ENCODE measurements at regions not wholly inside any gene's neighbourhood (a gene's known extent, or its start where the extent isn't known, plus 50 kb on each side); places are given as distances from the start of the nearest gene placed in this dataset.
A peak's percentile ranks its signal among the peaks of the same experiment; 100 is the strongest.

DNA sequence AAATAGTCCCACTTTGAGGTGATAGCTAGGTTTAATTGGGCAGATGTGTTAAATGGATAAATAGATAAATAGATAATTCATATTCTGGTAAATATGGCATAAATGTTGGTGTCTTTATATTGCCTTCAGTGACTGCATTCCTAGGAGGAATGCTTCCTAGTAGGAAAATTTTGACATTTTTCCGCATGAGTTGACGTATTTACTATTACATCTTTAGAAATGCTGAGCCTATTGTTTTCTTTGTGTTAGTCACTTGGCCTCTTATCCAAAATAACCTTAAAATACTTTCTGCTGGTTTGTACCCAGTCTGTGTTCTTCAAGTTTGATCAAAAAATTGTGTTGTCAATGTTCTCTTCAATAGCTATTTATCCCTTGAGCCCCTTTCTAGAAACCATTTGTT is 495.6 kb upstream of the ZEB2 start:
- H3K36me3 ChIP-seq (ENCODE audit: control insufficient read depth in 2 of 2, insufficient read depth in 1 of 2, low read length in 2 of 2), result no peaks in the 10 kb centered on the region
- ChIA-PET CTCF (no interaction called here), POLR2A (no interaction called here)
- peaks cover 10% of the 10 kb centered on the region for H3K4me1 ChIP-seq (ENCODE audit: control insufficient read depth, insufficient read depth, low read length)
- H3K9me3 ChIP-seq (ENCODE audit: control insufficient read depth, insufficient read depth, low read depth, low read length), result no peaks in the 10 kb centered on the region
- no peak overlapping the region for H3K4me3 ChIP-seq (ENCODE audit: low read depth, low read length)
- TF ChIP-seq ZNF423 (tag by site-specific recombination; IDR thresholded peaks at IDR 0.05) (no peak), ZEB2 (tag by site-specific recombination; IDR thresholded peaks at IDR 0.05) (no peak)
- no peak overlapping the region for H3K27ac ChIP-seq (ENCODE audit: extremely low read depth, low read depth, low read length)

GRCh38 chr2:145012806-145013205 is 492.9 kb upstream of the ZEB2 start:
- no peak overlapping the region for H3K4me3 ChIP-seq (ENCODE audit: low read depth, low read length)
- H3K36me3 ChIP-seq (ENCODE audit: control insufficient read depth in 2 of 2, insufficient read depth in 1 of 2, low read length in 2 of 2), result no peaks in the 10 kb centered on the region
- H3K9me3 ChIP-seq (ENCODE audit: control insufficient read depth, insufficient read depth, low read depth, low read length), result no peaks in the 10 kb centered on the region
- CTCF ChIA-PET, result no interaction called here
- H3K27ac ChIP-seq (ENCODE audit: extremely low read depth, low read depth, low read length), result peak overlapping the region; percentile 31; the same call in 1 of the 2 replicates
- POLR2A ChIA-PET, result no interaction called here
- peaks cover 10% of the 10 kb centered on the region for H3K4me1 ChIP-seq (ENCODE audit: control insufficient read depth, insufficient read depth, low read length)
- TF ChIP-seq OSR2 (tag by site-specific recombination; IDR thresholded peaks at IDR 0.05) (no peak), ZIC2 (tag by site-specific recombination; IDR thresholded peaks at IDR 0.05) (peak; percentile 64; the same call in 1 of the 2 replicates)

GRCh38 chr2:145012214-145012670 is 492.3 kb upstream of the ZEB2 start:
- H3K9me3 ChIP-seq (ENCODE audit: control insufficient read depth, insufficient read depth, low read depth, low read length), result no peaks in the 10 kb centered on the region
- CTCF ChIA-PET, result no interaction called here
- POLR2A ChIA-PET, result interaction anchor here (0.6 kb wide), 1 partner anchor 574 kb away, joined by 8 read pairs; no protein-coding TSS in a partner anchor
- H3K36me3 ChIP-seq (ENCODE audit: control insufficient read depth in 2 of 2, insufficient read depth in 1 of 2, low read length in 2 of 2), result no peaks in the 10 kb centered on the region
- H3K27ac ChIP-seq (ENCODE audit: extremely low read depth, low read depth, low read length), result peak overlapping the region; percentile 31; the same call in 1 of the 2 replicates
- no peak overlapping the region for H3K4me3 ChIP-seq (ENCODE audit: low read depth, low read length)
- H3K4me1 ChIP-seq (ENCODE audit: control insufficient read depth, insufficient read depth, low read length), result peaks cover 10% of the 10 kb centered on the region
- TF ChIP-seq ZNF580 (tag by site-specific recombination; IDR thresholded peaks at IDR 0.05) (no peak), BCL6B (tag by site-specific recombination; IDR thresholded peaks at IDR 0.05) (no peak), ZNF561 (tag by site-specific recombination; IDR thresholded peaks at IDR 0.05; ENCODE audit: borderline replicate concordance) (peak; percentile 88), ZNF202 (tag by site-specific recombination; IDR thresholded peaks at IDR 0.05; ENCODE audit: borderline replicate concordance) (no peak), ZNF624 (tag by site-specific recombination; IDR thresholded peaks at IDR 0.05) (no peak), ZSCAN30 (tag by site-specific recombination; IDR thresholded peaks at IDR 0.05) (peak; percentile 20; the same call in 1 of the 2 replicates), ZNF776 (tag by site-specific recombination; IDR thresholded peaks at IDR 0.05; ENCODE audit: borderline replicate concordance) (no peak), ZNF791 (tag by site-specific recombination; IDR thresholded peaks at IDR 0.05) (no peak), MEIS1 (CRISPR knock-in tag; IDR thresholded peaks at IDR 0.05; ENCODE audit: borderline replicate concordance) (peak; percentile 14; the same call in 1 of the 2 replicates), REPIN1 (tag by site-specific recombination; IDR thresholded peaks at IDR 0.05; ENCODE audit: low read depth) (no peak), FEZF1 (tag by site-specific recombination; IDR thresholded peaks at IDR 0.05) (peak; percentile 38; the same call in 1 of the 2 replicates), YY2 (tag by site-specific recombination; IDR thresholded peaks at IDR 0.05) (no peak), ZNF792 (tag by site-specific recombination; IDR thresholded peaks at IDR 0.05) (no peak), IKZF3 (tag by site-specific recombination; IDR thresholded peaks at IDR 0.05) (no peak), HOXD13 (CRISPR knock-in tag; IDR thresholded peaks at IDR 0.05; ENCODE audit: borderline replicate concordance) (0 out of 2 replicates have a peak, but pooled peaks have one; percentile 44), OVOL3 (tag by site-specific recombination; IDR thresholded peaks at IDR 0.05) (peak; percentile 35; the same call in 1 of the 2 replicates), ZNF670 (tag by site-specific recombination; IDR thresholded peaks at IDR 0.05; ENCODE audit: low read depth) (no peak), ZBTB20 (tag by site-specific recombination; IDR thresholded peaks at IDR 0.05) (peak; percentile 93)
- TF ChIP-seq, protein P1, sequence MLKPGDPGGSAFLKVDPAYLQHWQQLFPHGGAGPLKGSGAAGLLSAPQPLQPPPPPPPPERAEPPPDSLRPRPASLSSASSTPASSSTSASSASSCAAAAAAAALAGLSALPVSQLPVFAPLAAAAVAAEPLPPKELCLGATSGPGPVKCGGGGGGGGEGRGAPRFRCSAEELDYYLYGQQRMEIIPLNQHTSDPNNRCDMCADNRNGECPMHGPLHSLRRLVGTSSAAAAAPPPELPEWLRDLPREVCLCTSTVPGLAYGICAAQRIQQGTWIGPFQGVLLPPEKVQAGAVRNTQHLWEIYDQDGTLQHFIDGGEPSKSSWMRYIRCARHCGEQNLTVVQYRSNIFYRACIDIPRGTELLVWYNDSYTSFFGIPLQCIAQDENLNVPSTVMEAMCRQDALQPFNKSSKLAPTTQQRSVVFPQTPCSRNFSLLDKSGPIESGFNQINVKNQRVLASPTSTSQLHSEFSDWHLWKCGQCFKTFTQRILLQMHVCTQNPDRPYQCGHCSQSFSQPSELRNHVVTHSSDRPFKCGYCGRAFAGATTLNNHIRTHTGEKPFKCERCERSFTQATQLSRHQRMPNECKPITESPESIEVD (tag by site-specific recombination; IDR thresholded peaks at IDR 0.05), result peak; percentile 66
- TF ChIP-seq, protein P2, sequence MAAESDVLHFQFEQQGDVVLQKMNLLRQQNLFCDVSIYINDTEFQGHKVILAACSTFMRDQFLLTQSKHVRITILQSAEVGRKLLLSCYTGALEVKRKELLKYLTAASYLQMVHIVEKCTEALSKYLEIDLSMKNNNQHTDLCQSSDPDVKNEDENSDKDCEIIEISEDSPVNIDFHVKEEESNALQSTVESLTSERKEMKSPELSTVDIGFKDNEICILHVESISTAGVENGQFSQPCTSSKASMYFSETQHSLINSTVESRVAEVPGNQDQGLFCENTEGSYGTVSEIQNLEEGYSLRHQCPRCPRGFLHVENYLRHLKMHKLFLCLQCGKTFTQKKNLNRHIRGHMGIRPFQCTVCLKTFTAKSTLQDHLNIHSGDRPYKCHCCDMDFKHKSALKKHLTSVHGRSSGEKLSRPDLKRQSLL (tag by site-specific recombination; IDR thresholded peaks at IDR 0.05), result peak; percentile 73
- TF ChIP-seq, protein P3, sequence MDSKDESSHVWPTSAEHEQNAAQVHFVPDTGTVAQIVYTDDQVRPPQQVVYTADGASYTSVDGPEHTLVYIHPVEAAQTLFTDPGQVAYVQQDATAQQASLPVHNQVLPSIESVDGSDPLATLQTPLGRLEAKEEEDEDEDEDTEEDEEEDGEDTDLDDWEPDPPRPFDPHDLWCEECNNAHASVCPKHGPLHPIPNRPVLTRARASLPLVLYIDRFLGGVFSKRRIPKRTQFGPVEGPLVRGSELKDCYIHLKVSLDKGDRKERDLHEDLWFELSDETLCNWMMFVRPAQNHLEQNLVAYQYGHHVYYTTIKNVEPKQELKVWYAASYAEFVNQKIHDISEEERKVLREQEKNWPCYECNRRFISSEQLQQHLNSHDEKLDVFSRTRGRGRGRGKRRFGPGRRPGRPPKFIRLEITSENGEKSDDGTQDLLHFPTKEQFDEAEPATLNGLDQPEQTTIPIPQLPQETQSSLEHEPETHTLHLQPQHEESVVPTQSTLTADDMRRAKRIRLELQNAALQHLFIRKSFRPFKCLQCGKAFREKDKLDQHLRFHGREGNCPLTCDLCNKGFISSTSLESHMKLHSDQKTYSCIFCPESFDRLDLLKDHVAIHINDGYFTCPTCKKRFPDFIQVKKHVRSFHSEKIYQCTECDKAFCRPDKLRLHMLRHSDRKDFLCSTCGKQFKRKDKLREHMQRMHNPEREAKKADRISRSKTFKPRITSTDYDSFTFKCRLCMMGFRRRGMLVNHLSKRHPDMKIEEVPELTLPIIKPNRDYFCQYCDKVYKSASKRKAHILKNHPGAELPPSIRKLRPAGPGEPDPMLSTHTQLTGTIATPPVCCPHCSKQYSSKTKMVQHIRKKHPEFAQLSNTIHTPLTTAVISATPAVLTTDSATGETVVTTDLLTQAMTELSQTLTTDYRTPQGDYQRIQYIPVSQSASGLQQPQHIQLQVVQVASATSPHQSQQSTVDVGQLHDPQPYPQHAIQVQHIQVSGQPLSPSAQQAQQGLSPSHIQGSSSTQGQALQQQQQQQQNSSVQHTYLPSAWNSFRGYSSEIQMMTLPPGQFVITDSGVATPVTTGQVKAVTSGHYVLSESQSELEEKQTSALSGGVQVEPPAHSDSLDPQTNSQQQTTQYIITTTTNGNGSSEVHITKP (tag by site-specific recombination; IDR thresholded peaks at IDR 0.05), result no peak

Data from HEK293 (cell line).